Neural crest cell (in vitro differentiated cells): ENCODE measurements at regions not wholly inside any gene's neighbourhood (a gene's known extent, or its start where the extent isn't known, plus 50 kb on each side); places are given as distances from the start of the nearest gene placed in this dataset.

Experiments
- DNase-seq: peaks from one replicate; pipeline ENCODE4 v3.0.0; 2021; ENCODE audit warnings: low read depth, mixed read lengths, low spot score
- H3K27ac Mint-ChIP-seq: one replicate; pipeline ENCODE4 v1.8.0; 2021; ENCODE audit warnings: mild to moderate bottlenecking, mixed read lengths; ENCODE audit not compliant: unreplicated experiment
- H3K27me3 Mint-ChIP-seq: 2 replicates; pipeline ENCODE4 v1.8.0; 2021; ENCODE audit warnings: low read depth, mild to moderate bottlenecking, mixed read lengths
- H3K36me3 Mint-ChIP-seq: 2 replicates; pipeline ENCODE4 v1.8.0; 2021; ENCODE audit warnings: low read depth, mild to moderate bottlenecking, mixed read lengths
- H3K4me1 Mint-ChIP-seq: 2 replicates; pipeline ENCODE4 v1.8.0; 2021; ENCODE audit warnings: mixed read lengths
- H3K4me3 Mint-ChIP-seq: one replicate; pipeline ENCODE4 v1.8.0; 2021; ENCODE audit warnings: mild to moderate bottlenecking, mixed read lengths
- H3K9me3 Mint-ChIP-seq: 2 replicates; pipeline ENCODE4 v1.8.0; 2021; ENCODE audit warnings: mixed read lengths
- CTCF ChIP-seq: fragments of 200-600 bp; sonication (generic); conservative IDR thresholded peaks from 2 replicates; pipeline ENCODE4 v1.5.0; 2021; ENCODE audit warnings: antibody characterized with exemption, mild to moderate bottlenecking

GRCh38 chr10:90975096-90975495 is 54.2 kb upstream of the ANKRD1 start:
- H3K36me3 Mint-ChIP-seq, result no peaks in the 10 kb centered on the region
- no peaks in the 10 kb centered on the region for H3K4me1 Mint-ChIP-seq
- peaks cover 8% of the 10 kb centered on the region for H3K9me3 Mint-ChIP-seq
- H3K27me3 Mint-ChIP-seq, result no peaks in the 10 kb centered on the region
- no peak for DNase-seq
- no peak overlapping the region for H3K4me3 Mint-ChIP-seq
- TF ChIP-seq CTCF, result no peak
- no peak overlapping the region for H3K27ac Mint-ChIP-seq

GRCh38 chr10:90977162-90977854 is 56.4 kb upstream of the ANKRD1 start:
- H3K9me3 Mint-ChIP-seq, result peaks cover 6% of the 10 kb centered on the region

GRCh38 chr10:90977855-90978486 is 57.1 kb upstream of the ANKRD1 start:
- H3K27ac Mint-ChIP-seq, result no peak overlapping the region
- no peak overlapping the region for H3K4me3 Mint-ChIP-seq
- peaks cover 6% of the 10 kb centered on the region for H3K9me3 Mint-ChIP-seq
- H3K4me1 Mint-ChIP-seq, result no peaks in the 10 kb centered on the region
- DNase-seq, result no peak
- H3K27me3 Mint-ChIP-seq, result no peaks in the 10 kb centered on the region
- no peak for TF ChIP-seq CTCF
- no peaks in the 10 kb centered on the region for H3K36me3 Mint-ChIP-seq

More at GRCh38 chr10:90977162-90977854, 56.4 kb upstream of the ANKRD1 start:
- DNase-seq, result no peak
- H3K27ac Mint-ChIP-seq, result no peak overlapping the region
- no peaks in the 10 kb centered on the region for H3K27me3 Mint-ChIP-seq
- TF ChIP-seq CTCF, result no peak
- H3K4me1 Mint-ChIP-seq, result no peaks in the 10 kb centered on the region
- no peak overlapping the region for H3K4me3 Mint-ChIP-seq
- H3K36me3 Mint-ChIP-seq, result no peaks in the 10 kb centered on the region

- no peaks in the 10 kb centered on the region for H3K27me3 Mint-ChIP-seq
Measured at GRCh38 chr10:90982406-90983008, 61.6 kb upstream of the ANKRD1 start.

More at GRCh38 chr10:90982406-90983008, 61.6 kb upstream of the ANKRD1 start:
- H3K36me3 Mint-ChIP-seq, result no peaks in the 10 kb centered on the region
- H3K9me3 Mint-ChIP-seq, result no peaks in the 10 kb centered on the region
- TF ChIP-seq CTCF, result no peak
- DNase-seq, result no peak
- no peak overlapping the region for H3K27ac Mint-ChIP-seq
- H3K4me1 Mint-ChIP-seq, result no peaks in the 10 kb centered on the region
- H3K4me3 Mint-ChIP-seq, result no peak overlapping the region
